Left renal pelvis (tissue), 4 donors: ENCODE measurements at regions not wholly inside any gene's neighbourhood (a gene's known extent, or its start where the extent isn't known, plus 50 kb on each side); places are given as distances from the start of the nearest gene placed in this dataset.

Experiments
- DNase-seq, 4 donors: peaks; one replicate each; pipeline ENCODE4 v3.0.0-alpha.2; 2013; ENCODE audit warnings: low read depth in 4 of 4, low spot score in 3 of 4

GRCh38 chr14:65304963-65305362 lies 107.6 kb upstream of the FUT8 start:
- DNase-seq = no peak

GRCh38 chr14:65308536-65308935 lies 104.0 kb upstream of the FUT8 start:
- DNase-seq = no peak

GRCh38 chr14:65310568-65310967 lies 102.0 kb upstream of the FUT8 start:
- no peak for DNase-seq

- no peak for DNase-seq
These were observed 99.7 kb upstream of the FUT8 start for GRCh38 chr14:65312859-65313258.

- no peak for DNase-seq
These were observed 93.7 kb upstream of the FUT8 start for GRCh38 chr14:65318636-65319506.

- DNase-seq = no peak
These were observed 91.7 kb upstream of the FUT8 start for GRCh38 chr14:65320661-65321308.

GRCh38 chr14:65321370-65321875 lies 91.1 kb upstream of the FUT8 start:
- no peak for DNase-seq

- DNase-seq = no peak
These were observed 83.0 kb upstream of the FUT8 start for GRCh38 chr14:65329481-65329880.

- DNase-seq = no peak
These were observed 82.6 kb upstream of the FUT8 start for GRCh38 chr14:65329911-65330310.

GRCh38 chr14:65330416-65330815 lies 82.1 kb upstream of the FUT8 start:
- no peak for DNase-seq

GRCh38 chr14:65331652-65332051 lies 80.9 kb upstream of the FUT8 start:
- no peak for DNase-seq

- DNase-seq = no peak
These were observed 80.2 kb upstream of the FUT8 start for GRCh38 chr14:65332141-65332871.

- DNase-seq = no peak
These were observed 78.4 kb upstream of the FUT8 start for GRCh38 chr14:65333943-65334687.

- no peak for DNase-seq
These were observed 77.6 kb upstream of the FUT8 start for GRCh38 chr14:65334765-65335410.

- DNase-seq = no peak
These were observed 77.1 kb upstream of the FUT8 start for GRCh38 chr14:65335411-65335947.

GRCh38 chr14:65336191-65336591 lies 76.3 kb upstream of the FUT8 start:
- DNase-seq = no peak

GRCh38 chr14:65339866-65340265 lies 72.7 kb upstream of the FUT8 start:
- DNase-seq = no peak

GRCh38 chr14:65344011-65344410 lies 68.5 kb upstream of the FUT8 start:
- DNase-seq = no peak

GRCh38 chr14:65345266-65345665 lies 67.3 kb upstream of the FUT8 start:
- DNase-seq = no peak

- no peak for DNase-seq
These were observed 66.1 kb upstream of the FUT8 start for GRCh38 chr14:65346474-65346873.
